ENCODE measurements at regions not wholly inside any gene's neighbourhood (a gene's known extent, or its start where the extent isn't known, plus 50 kb on each side); places are given as distances from the start of the nearest gene placed in this dataset.
"Not testable (repeated sequence)": the region's sequence is repeated elsewhere in the genome, so short reads cannot be mapped to it uniquely, and the experiment has no call there.

GRCh38 chr6:167219079-167219478, 61.3 kb upstream of the GPR31 start:
- not testable (repeated sequence) for TF ChIP-seq CTCF, POLR2AphosphoS5, POLR2A, EP300 (IDR thresholded peaks at IDR 0.05)

Measured in stomach (tissue), 4 donors.